IPS-18a (cell line): ENCODE measurements at regions not wholly inside any gene's neighbourhood (a gene's known extent, or its start where the extent isn't known, plus 50 kb on each side); places are given as distances from the start of the nearest gene placed in this dataset.

Experiments
- H3K27ac ChIP-seq: one replicate; pipeline ENCODE4 v1.5.1; 2013; ENCODE audit warnings: low read length
- H3K27me3 ChIP-seq: one replicate; pipeline ENCODE4 v1.6.1; 2013; ENCODE audit warnings: mild to moderate bottlenecking, low read length; ENCODE audit not compliant: control insufficient read depth, insufficient read depth
- H3K36me3 ChIP-seq: one replicate; pipeline ENCODE4 v1.6.1; 2013; ENCODE audit warnings: low read depth, low read length; ENCODE audit not compliant: control insufficient read depth
- H3K4me1 ChIP-seq: one replicate; pipeline ENCODE4 v1.6.1; 2013; ENCODE audit warnings: low read depth, low read length; ENCODE audit not compliant: control insufficient read depth
- H3K4me3 ChIP-seq: one replicate; pipeline ENCODE4 v1.5.1; 2013; ENCODE audit warnings: low read length
- H3K9ac ChIP-seq: one replicate; pipeline ENCODE4 v1.6.1; 2013; ENCODE audit warnings: mild to moderate bottlenecking, low read length, moderate library complexity
- H3K9me3 ChIP-seq: one replicate; pipeline ENCODE4 v1.6.1; 2013; ENCODE audit warnings: low read depth, low read length; ENCODE audit not compliant: control insufficient read depth

- H3K36me3 ChIP-seq, result no peaks in the 10 kb centered on the region
- H3K4me3 ChIP-seq, result no peak overlapping the region
- H3K9me3 ChIP-seq, result no peaks in the 10 kb centered on the region
- H3K27ac ChIP-seq, result no peak overlapping the region
- no peaks in the 10 kb centered on the region for H3K27me3 ChIP-seq
- no peak overlapping the region for H3K9ac ChIP-seq
- H3K4me1 ChIP-seq, result peaks cover 4% of the 10 kb centered on the region
Measured at GRCh38 chr17:33404070-33404819, 111.2 kb upstream of the ASIC2 start.

- Histone ChIP-seq H3K4me3 (no peak overlapping the region), H3K9me3 (no peaks in the 10 kb centered on the region), H3K9ac (no peak overlapping the region), H3K27me3 (no peaks in the 10 kb centered on the region), H3K27ac (no peak overlapping the region), H3K36me3 (no peaks in the 10 kb centered on the region), H3K4me1 (peaks cover 4% of the 10 kb centered on the region)
Measured at GRCh38 chr17:33416131-33416530, 123.0 kb upstream of the ASIC2 start.

- no peak overlapping the region for H3K27ac ChIP-seq
- no peaks in the 10 kb centered on the region for H3K27me3 ChIP-seq
- no peaks in the 10 kb centered on the region for H3K36me3 ChIP-seq
- H3K4me1 ChIP-seq, result no peaks in the 10 kb centered on the region
- no peak overlapping the region for H3K4me3 ChIP-seq
- H3K9me3 ChIP-seq, result no peaks in the 10 kb centered on the region
- no peak overlapping the region for H3K9ac ChIP-seq
Measured at GRCh38 chr17:33421933-33422332, 128.8 kb upstream of the ASIC2 start.

- H3K9ac ChIP-seq, result no peak overlapping the region
- H3K27ac ChIP-seq, result no peak overlapping the region
- H3K27me3 ChIP-seq, result no peaks in the 10 kb centered on the region
- no peaks in the 10 kb centered on the region for H3K4me1 ChIP-seq
- no peaks in the 10 kb centered on the region for H3K9me3 ChIP-seq
- H3K36me3 ChIP-seq, result no peaks in the 10 kb centered on the region
- no peak overlapping the region for H3K4me3 ChIP-seq
Measured at GRCh38 chr17:33433581-33433980, 140.5 kb upstream of the ASIC2 start.

- no peaks in the 10 kb centered on the region for H3K27me3 ChIP-seq
- H3K9me3 ChIP-seq, result no peaks in the 10 kb centered on the region
- H3K36me3 ChIP-seq, result no peaks in the 10 kb centered on the region
- H3K4me1 ChIP-seq, result no peaks in the 10 kb centered on the region
- H3K4me3 ChIP-seq, result no peak overlapping the region
- no peak overlapping the region for H3K9ac ChIP-seq
- H3K27ac ChIP-seq, result no peak overlapping the region
Measured at GRCh38 chr17:33434841-33435240, 141.7 kb upstream of the ASIC2 start.

- Histone ChIP-seq H3K27ac (no peak overlapping the region), H3K4me1 (no peaks in the 10 kb centered on the region), H3K9ac (no peak overlapping the region), H3K4me3 (no peak overlapping the region), H3K36me3 (no peaks in the 10 kb centered on the region), H3K27me3 (no peaks in the 10 kb centered on the region), H3K9me3 (no peaks in the 10 kb centered on the region)
Measured at GRCh38 chr17:33435721-33436301, 142.7 kb upstream of the ASIC2 start.

- no peak overlapping the region for H3K27ac ChIP-seq
Measured at GRCh38 chr17:33436321-33436720, 143.2 kb upstream of the ASIC2 start.

GRCh38 chr17:33438139-33438538 lies 145.0 kb upstream of the ASIC2 start:
- H3K36me3 ChIP-seq, result no peaks in the 10 kb centered on the region
- no peak overlapping the region for H3K4me3 ChIP-seq
- no peak overlapping the region for H3K27ac ChIP-seq
- H3K27me3 ChIP-seq, result no peaks in the 10 kb centered on the region
- peaks cover 6% of the 10 kb centered on the region for H3K9me3 ChIP-seq
- no peak overlapping the region for H3K9ac ChIP-seq
- H3K4me1 ChIP-seq, result no peaks in the 10 kb centered on the region

More at GRCh38 chr17:33436321-33436720, 143.2 kb upstream of the ASIC2 start:
- no peaks in the 10 kb centered on the region for H3K36me3 ChIP-seq
- H3K4me1 ChIP-seq, result no peaks in the 10 kb centered on the region
- H3K9ac ChIP-seq, result no peak overlapping the region
- no peaks in the 10 kb centered on the region for H3K27me3 ChIP-seq
- H3K9me3 ChIP-seq, result no peaks in the 10 kb centered on the region
- H3K4me3 ChIP-seq, result no peak overlapping the region

- H3K36me3 ChIP-seq, result no peaks in the 10 kb centered on the region
- no peaks in the 10 kb centered on the region for H3K27me3 ChIP-seq
- peaks cover 6% of the 10 kb centered on the region for H3K9me3 ChIP-seq
- no peak overlapping the region for H3K9ac ChIP-seq
- H3K27ac ChIP-seq, result no peak overlapping the region
- no peaks in the 10 kb centered on the region for H3K4me1 ChIP-seq
- H3K4me3 ChIP-seq, result no peak overlapping the region
Measured at GRCh38 chr17:33438578-33438977, 145.5 kb upstream of the ASIC2 start.

- no peaks in the 10 kb centered on the region for H3K36me3 ChIP-seq
Measured at GRCh38 chr17:33442320-33442719, 149.2 kb upstream of the ASIC2 start.

GRCh38 chr17:33444731-33445130 lies 151.6 kb upstream of the ASIC2 start:
- Histone ChIP-seq H3K9ac (no peak overlapping the region), H3K4me1 (no peaks in the 10 kb centered on the region), H3K27me3 (no peaks in the 10 kb centered on the region), H3K4me3 (no peak overlapping the region), H3K36me3 (no peaks in the 10 kb centered on the region), H3K9me3 (peaks cover 10% of the 10 kb centered on the region), H3K27ac (no peak overlapping the region)

More at GRCh38 chr17:33442320-33442719, 149.2 kb upstream of the ASIC2 start:
- H3K27me3 ChIP-seq, result no peaks in the 10 kb centered on the region
- H3K4me1 ChIP-seq, result no peaks in the 10 kb centered on the region
- H3K9me3 ChIP-seq, result peaks cover 6% of the 10 kb centered on the region
- no peak overlapping the region for H3K27ac ChIP-seq
- H3K4me3 ChIP-seq, result no peak overlapping the region
- no peak overlapping the region for H3K9ac ChIP-seq

- Histone ChIP-seq H3K27me3 (peaks cover 10% of the 10 kb centered on the region), H3K9me3 (peaks cover 10% of the 10 kb centered on the region), H3K9ac (no peak overlapping the region), H3K27ac (no peak overlapping the region), H3K36me3 (no peaks in the 10 kb centered on the region), H3K4me1 (peaks cover under 1% of the 10 kb centered on the region), H3K4me3 (no peak overlapping the region)
Measured at GRCh38 chr17:33447090-33447489, 154.0 kb upstream of the ASIC2 start.
